NCI-H187 treated with DMSO at 0.1 percent for 48 hours (cell line): ENCODE measurements at regions not wholly inside any gene's neighbourhood (a gene's known extent, or its start where the extent isn't known, plus 50 kb on each side); places are given as distances from the start of the nearest gene placed in this dataset.
"Not testable (repeated sequence)": the region's sequence is repeated elsewhere in the genome, so short reads cannot be mapped to it uniquely, and the experiment has no call there.

Source experiments
- DNase-seq: peaks from one replicate; lab custom pipeline; 2025; lab: John Stamatoyannopoulos, UW

- no peak for DNase-seq
These were observed 52.7 kb upstream of the LARP1 start for GRCh38 chr5:154702477-154702876.

- DNase-seq, result not testable (repeated sequence)
These were observed 53.5 kb upstream of the LARP1 start for GRCh38 chr5:154701725-154702124.

GRCh38 chr5:154701181-154701580 lies 54.0 kb upstream of the LARP1 start:
- DNase-seq, result no peak

DNA sequence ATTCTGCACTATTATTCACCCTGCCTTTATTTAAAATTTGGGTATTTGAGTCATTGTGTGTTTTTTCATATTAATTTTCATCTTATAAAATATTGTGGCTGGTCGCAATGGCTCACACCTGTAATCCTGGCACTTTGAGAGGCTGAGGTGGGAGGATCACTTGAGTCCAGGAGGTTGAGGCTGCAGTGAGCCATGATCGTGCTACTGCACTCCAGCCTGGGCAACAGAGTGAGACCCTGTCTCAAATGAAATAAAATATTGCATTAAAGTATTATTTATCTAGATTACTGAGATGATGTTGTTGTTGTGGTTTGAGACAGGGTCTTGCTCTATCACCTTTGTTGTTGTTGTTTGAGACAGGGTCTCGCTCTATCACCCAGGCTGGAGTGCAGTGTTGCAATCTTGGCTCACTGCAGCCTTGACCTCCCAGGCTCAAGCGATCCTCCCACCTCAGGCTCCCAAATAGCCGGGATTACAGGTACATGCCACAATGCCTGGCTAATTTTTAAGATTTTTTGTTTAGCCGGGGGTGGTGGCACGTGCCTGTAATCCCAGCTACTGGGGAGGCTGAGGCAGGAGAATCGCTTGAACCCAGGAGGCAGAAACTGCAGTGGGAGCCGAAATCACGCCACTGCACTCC lies 54.8 kb upstream of the LARP1 start:
- not testable (repeated sequence) for DNase-seq

- no peak for DNase-seq
These were observed 56.4 kb upstream of the LARP1 start for GRCh38 chr5:154698763-154699162.

- DNase-seq, result no peak
These were observed 57.8 kb upstream of the LARP1 start for GRCh38 chr5:154697371-154697770.

GRCh38 chr5:154696891-154697290 lies 58.3 kb upstream of the LARP1 start:
- DNase-seq, result no peak

DNA sequence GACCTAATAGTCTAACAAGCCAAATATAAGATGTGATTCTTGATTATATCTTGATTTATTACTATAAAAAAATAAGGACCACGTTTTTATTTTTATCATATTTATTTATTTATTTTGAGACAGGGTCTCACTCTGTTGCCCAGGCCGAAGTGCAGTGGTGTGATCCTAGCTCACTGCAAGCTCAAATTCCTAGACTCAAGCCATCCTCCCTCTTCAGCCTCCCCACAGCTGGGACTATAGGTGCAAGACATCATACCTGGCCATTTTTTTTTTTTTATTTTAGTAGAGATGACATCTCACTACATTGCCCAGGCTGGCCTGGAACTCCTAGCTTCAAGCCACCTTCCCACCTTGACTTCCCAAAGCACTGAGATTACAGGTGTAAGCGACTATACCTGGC lies 61.0 kb upstream of the LARP1 start:
- no peak for DNase-seq

GRCh38 chr5:154690488-154690887 lies 64.7 kb upstream of the LARP1 start:
- DNase-seq, result no peak

DNA sequence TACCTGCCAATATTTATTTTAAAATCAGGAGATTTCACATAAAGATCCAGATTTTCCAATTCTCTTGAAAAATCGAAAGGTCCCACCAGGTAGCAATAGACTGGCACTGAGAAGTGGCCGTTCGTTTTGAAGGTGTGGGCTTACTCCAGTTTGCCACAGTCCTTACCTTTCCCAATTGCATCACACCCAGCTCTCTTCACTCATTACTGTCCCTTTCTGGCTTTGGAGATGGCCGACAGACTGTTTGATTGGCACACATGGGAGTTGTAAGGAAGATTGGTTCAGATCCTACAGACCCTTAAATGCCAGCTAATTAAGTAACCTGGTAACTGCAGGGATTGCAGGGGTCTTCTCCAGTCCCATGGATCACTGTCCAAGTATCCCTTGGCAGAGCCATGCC lies 68.7 kb upstream of the LARP1 start:
- DNase-seq, result no peak

- DNase-seq, result no peak
These were observed 71.9 kb upstream of the LARP1 start for GRCh38 chr5:154683101-154683880.

DNA sequence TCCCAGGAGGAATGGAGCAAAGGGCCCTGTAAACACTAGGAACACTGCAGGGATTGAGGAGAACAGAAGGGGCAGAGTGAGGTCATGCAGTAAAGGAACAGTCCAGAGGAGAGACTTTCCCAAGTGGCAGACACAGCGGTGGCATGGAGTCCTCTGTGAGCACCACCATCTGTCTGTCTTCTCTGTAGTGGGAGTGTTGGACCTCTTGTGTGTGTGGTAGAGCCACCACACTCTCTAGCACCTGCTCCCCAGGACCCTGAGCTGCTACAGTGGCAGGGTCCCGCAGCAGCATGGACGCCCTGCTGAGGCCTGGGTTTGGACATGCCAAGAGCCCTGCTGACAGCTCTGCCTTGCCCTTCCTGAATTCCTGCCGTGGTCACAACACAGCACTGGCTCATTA lies 75.7 kb upstream of the LARP1 start:
- no peak for DNase-seq

- no peak for DNase-seq
These were observed 77.3 kb upstream of the LARP1 start for GRCh38 chr5:154677921-154678320.

DNA sequence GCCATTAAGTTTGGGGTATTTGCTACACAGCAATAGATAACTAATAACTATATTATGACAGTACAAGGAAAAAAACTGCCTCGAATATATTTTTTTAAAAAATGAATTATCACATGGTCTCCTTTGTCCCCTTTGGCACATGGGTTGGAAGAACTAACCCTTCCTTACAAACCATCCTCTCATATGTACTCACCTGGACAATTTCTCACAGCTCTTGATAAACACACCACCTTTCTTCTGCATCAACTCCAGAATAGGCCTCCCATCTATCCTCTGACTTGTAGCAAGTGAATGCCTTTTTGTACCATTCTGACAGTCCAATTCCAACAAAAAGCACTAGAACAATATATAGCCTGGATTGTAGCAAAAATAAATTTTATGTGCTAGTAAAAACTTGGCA lies 78.7 kb upstream of the LARP1 start:
- no peak for DNase-seq

DNA sequence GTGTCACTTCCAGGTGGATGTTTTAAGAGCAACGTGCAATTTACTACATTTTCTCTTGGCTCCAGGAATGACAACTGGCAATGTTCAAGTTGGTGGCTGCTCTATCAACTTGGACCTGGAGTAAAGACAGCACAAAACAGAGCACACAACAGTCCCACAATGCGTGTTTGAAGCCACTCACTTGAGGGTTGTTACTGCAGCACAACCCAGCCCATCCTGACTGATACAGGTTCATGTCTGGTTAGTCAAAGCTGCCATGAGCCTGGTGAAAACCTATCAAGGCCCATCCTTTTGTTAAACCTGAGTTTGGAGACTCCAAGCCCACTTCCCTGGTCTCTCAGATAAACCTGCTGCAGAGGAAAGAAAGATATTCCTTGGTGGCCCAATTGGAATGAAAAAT lies 81.1 kb upstream of the LARP1 start:
- no peak for DNase-seq

DNA sequence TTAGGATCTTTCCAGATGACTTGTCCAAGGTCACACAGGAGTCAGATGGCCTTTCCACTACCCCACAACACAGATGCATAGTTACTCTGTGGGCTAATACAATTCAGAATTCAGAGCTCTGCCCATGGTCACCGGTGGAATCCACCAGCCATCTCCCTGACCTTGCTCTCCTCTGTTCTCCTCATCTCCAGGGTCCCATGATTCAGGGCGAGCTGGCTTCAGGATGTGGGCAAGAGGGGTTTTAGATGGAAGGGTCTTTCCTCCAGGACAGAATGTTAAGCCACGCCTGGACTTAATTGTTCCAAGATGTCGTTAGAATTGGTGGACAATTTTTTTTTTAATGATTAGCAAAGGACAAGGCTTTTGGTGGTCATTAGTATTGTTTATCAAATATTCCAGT lies 81.7 kb upstream of the LARP1 start:
- DNase-seq, result no peak

DNA sequence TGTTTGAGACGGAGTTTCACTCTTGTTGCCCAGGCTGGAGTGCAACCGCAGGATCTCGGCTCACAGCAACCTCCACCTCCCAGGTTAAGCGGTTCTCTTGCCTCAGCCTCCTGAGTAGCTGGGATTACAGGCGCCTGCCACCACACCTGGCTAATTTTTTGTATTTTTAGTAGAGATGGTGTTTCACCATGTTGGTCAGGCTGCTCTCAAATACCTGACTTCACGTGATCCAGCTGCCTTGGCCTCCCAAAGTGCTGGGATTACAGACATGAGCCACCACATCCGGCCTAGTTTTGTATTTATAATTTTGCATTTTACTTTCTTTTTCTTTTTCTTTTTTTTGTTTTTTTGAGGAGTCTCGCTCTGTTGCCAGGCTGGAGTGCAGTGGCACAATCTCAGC lies 85.3 kb upstream of the LARP1 start:
- not testable (repeated sequence) for DNase-seq

GRCh38 chr5:154669402-154669801 lies 85.8 kb upstream of the LARP1 start:
- no peak for DNase-seq

GRCh38 chr5:154664869-154665268 lies 90.3 kb upstream of the LARP1 start:
- no peak for DNase-seq

DNA sequence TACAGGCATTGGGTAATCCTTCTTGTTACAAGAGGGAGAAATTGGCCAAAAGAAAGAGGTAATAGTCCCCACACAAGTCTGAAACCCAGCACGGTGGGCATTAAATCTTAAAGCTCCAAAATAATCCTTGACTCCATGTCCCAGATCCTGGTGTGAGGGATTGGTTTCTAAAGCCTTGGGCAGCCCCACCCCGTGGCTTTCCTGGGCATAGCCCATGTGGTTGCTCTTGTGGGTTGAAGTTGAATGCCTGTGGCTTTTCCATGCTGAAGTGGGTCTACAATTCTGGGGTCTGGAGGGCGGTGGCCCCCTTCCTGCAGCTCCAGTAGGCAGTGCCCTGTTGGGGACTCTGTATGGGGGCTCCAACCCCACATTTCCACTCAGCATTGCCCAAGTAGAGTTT lies 91.8 kb upstream of the LARP1 start:
- no peak for DNase-seq

DNA sequence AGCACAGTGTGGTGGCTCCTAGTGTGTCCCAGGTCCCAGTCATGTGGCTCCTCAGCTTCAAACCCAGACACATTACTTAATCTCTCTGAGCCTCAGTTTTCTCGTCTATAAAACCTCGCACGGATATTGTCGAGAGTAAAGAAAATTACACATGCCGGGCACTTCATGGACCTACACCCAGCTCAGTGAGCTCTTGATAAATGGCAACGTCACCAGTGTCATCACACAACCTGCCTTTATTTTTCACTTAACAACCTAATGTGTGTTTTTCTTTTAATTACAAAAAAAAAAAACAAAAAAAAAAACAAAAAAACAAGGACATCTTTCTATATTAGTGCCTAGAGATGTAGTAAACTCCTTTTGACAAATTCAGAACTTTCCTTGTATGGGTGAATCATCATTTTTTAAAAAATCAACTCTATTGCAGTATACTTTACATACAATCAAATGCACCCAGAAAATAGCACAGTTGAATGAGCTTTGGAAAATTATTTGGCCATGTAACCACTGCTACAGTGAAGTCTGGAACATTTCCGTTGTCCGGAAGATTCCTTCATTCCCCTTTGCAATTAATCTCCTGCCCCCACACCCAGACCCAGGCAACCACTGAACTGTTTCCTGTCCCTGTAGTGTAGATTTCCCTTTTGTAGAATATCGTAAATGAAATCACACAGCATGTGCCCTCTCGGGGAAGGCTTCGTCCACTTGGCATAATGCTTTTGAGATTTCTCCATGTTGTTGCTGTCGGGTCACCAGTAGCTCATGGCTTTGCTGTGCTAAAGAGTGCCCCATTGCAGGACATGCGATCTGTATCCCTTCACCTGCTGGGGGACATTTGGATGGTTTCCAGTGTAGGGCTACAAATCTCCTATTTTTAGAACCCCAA lies 100.4 kb upstream of the LARP1 start:
- DNase-seq, result no peak

DNA sequence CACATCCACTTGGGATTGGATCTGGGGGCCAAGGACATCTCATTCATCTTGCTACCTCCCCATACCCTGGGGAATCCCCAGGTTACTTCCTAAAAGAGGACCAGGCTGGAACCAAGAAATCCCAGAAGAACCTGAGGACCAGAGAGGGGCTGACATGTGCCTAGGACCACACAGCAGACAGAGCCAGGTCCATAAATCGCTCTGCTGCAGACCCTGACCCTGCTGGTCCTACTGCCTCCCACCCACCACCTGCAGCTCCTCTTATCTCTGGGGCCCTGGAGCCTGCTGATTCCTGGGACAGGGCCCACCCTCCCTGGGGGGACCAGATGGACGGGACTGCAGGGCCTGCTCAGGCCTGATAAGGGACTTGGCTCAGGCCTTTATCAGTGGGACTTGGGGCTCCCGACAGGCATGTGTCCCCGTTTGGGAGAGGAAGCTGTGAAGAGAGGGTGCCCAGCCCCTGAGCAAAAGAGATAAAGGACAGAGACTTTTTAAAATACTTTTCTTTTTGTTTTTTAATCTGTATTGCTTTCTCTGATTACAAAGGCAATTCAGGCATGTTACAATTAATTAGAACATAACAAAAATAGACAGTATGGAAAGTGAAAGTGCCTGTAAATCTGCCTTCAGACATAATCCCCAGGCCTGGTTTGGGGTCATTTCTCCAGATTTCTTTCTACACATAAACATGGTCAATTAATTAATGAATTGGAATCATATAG lies 101.3 kb upstream of the LARP1 start:
- no peak for DNase-seq
